ENCODE measurements at regions not wholly inside any gene's neighbourhood (a gene's known extent, or its start where the extent isn't known, plus 50 kb on each side); places are given as distances from the start of the nearest gene placed in this dataset.

DNA sequence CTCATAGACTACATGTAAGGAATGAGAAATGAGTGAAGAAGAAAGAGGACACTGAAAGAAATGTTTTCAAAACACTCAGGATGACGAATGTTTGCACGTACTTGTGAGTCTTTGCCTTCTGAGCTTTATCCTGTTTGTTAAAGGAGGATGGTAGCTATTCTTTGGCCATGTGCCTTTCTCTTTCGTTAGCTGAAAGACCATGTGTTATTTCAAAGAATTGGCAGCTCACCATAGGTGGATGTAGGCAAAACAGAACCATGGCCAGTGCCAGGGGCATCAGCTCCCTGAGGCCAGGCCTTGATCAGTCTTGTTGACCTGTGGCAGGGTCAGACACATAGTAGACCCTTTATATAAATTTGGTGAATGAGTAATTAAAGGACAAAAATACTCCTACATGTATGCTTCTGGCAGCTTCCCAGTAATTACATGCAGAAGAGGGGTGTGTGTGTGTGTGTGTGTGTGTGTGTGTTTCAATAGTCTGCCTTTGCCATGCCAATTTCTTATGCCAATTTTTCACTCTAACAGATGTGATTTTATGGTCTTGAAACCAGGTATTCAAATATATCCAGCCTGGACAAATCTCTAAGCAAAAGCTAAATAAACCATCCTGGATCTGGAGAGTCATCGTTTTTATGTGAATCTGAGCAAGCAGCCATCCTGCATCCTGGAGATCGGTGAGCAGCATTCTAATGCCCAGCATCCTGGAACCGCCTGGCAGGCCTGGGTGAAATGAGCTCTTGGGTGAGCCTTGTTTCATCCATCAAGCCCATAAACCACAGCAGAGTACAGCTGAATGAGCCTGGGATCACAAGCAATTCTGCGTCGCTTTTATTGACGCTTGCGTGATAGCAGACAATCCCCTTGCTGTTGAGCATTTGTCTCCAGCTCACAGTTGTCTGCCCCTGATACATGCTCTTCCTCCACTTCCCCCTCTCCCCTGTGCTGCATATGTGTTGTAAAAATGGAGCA lies 475.4 kb downstream of the MED10 start:
- FAIRE-seq = no peak
- Histone ChIP-seq H3K27me3 (ENCODE audit: control insufficient read depth in 3 of 3, insufficient read depth in 3 of 3, low read length in 3 of 3) (peaks cover 0 to 2% (median 0%) of the 10 kb centered on the region in 3 donors), H3K4me1 (ENCODE audit: control insufficient read depth in 3 of 3, insufficient read depth in 2 of 3, low read depth in 1 of 3, low read length in 2 of 3) (no peaks in the 10 kb centered on the region), H3K27ac (ENCODE audit: low read depth in 1 of 3, low read length in 2 of 3) (no peak overlapping the region), H3K36me3 (ENCODE audit: control insufficient read depth in 3 of 3, insufficient read depth in 2 of 3, low read depth in 1 of 3, low read length in 3 of 3) (no peaks in the 10 kb centered on the region), H3K4me3 (ENCODE audit: low read depth in 1 of 3, low read length in 3 of 3) (no peak overlapping the region), H3K9me3 (ENCODE audit: control insufficient read depth in 2 of 2, insufficient read depth in 1 of 2, low read depth in 1 of 2, low read length in 1 of 2) (no peaks in the 10 kb centered on the region)
- 78 to 83% (median 82%) methylated on average over 10 of the region's 10 CpGs for WGBS, 3 donors
- no peak for DNase-seq

- WGBS, 3 donors = 81 to 89% (median 84%) methylated on average over 6 of the region's 6 CpGs
- FAIRE-seq = no peak
- DNase-seq = no peak
- Histone ChIP-seq H3K27me3 (ENCODE audit: control insufficient read depth in 3 of 3, insufficient read depth in 3 of 3, low read length in 3 of 3) (no peaks in the 10 kb centered on the region), H3K9me3 (ENCODE audit: control insufficient read depth in 2 of 2, insufficient read depth in 1 of 2, low read depth in 1 of 2, low read length in 1 of 2) (no peaks in the 10 kb centered on the region), H3K36me3 (ENCODE audit: control insufficient read depth in 3 of 3, insufficient read depth in 2 of 3, low read depth in 1 of 3, low read length in 3 of 3) (no peaks in the 10 kb centered on the region), H3K4me3 (ENCODE audit: low read depth in 1 of 3, low read length in 3 of 3) (no peak overlapping the region), H3K4me1 (ENCODE audit: control insufficient read depth in 3 of 3, insufficient read depth in 2 of 3, low read depth in 1 of 3, low read length in 2 of 3) (no peaks in the 10 kb centered on the region), H3K27ac (ENCODE audit: low read depth in 1 of 3, low read length in 2 of 3) (no peak overlapping the region)
Observed at GRCh38 chr5:5900350-5900749, 477.9 kb downstream of the ICE1 start.

GRCh38 chr5:5899716-5900115 lies 477.2 kb downstream of the ICE1 start:
- DNase-seq (no peak), FAIRE-seq (no peak)
- 73 to 83% (median 78%) methylated on average over 3 of the region's 3 CpGs for WGBS, 3 donors
- Histone ChIP-seq H3K4me3 (ENCODE audit: low read depth in 1 of 3, low read length in 3 of 3) (no peak overlapping the region), H3K9me3 (ENCODE audit: control insufficient read depth in 2 of 2, insufficient read depth in 1 of 2, low read depth in 1 of 2, low read length in 1 of 2) (no peaks in the 10 kb centered on the region), H3K36me3 (ENCODE audit: control insufficient read depth in 3 of 3, insufficient read depth in 2 of 3, low read depth in 1 of 3, low read length in 3 of 3) (no peaks in the 10 kb centered on the region), H3K27ac (ENCODE audit: low read depth in 1 of 3, low read length in 2 of 3) (no peak overlapping the region), H3K4me1 (ENCODE audit: control insufficient read depth in 3 of 3, insufficient read depth in 2 of 3, low read depth in 1 of 3, low read length in 2 of 3) (no peaks in the 10 kb centered on the region), H3K27me3 (ENCODE audit: control insufficient read depth in 3 of 3, insufficient read depth in 3 of 3, low read length in 3 of 3) (no peaks in the 10 kb centered on the region)

- 48 to 74% (median 71%) methylated on average over 1 of the region's 1 CpG for WGBS, 3 donors
- Histone ChIP-seq H3K4me3 (ENCODE audit: low read depth in 1 of 3, low read length in 3 of 3) (no peak overlapping the region), H3K4me1 (ENCODE audit: control insufficient read depth in 3 of 3, insufficient read depth in 2 of 3, low read depth in 1 of 3, low read length in 2 of 3) (no peaks in the 10 kb centered on the region), H3K9me3 (ENCODE audit: control insufficient read depth in 2 of 2, insufficient read depth in 1 of 2, low read depth in 1 of 2, low read length in 1 of 2) (no peaks in the 10 kb centered on the region), H3K27me3 (ENCODE audit: control insufficient read depth in 3 of 3, insufficient read depth in 3 of 3, low read length in 3 of 3) (peaks cover 0 to 4% (median 0%) of the 10 kb centered on the region in 3 donors), H3K27ac (ENCODE audit: low read depth in 1 of 3, low read length in 2 of 3) (no peak overlapping the region), H3K36me3 (ENCODE audit: control insufficient read depth in 3 of 3, insufficient read depth in 2 of 3, low read depth in 1 of 3, low read length in 3 of 3) (no peaks in the 10 kb centered on the region)
- no peak for DNase-seq
- no peak for FAIRE-seq
Observed at GRCh38 chr5:5888284-5888683, 465.8 kb downstream of the ICE1 start.

DNA sequence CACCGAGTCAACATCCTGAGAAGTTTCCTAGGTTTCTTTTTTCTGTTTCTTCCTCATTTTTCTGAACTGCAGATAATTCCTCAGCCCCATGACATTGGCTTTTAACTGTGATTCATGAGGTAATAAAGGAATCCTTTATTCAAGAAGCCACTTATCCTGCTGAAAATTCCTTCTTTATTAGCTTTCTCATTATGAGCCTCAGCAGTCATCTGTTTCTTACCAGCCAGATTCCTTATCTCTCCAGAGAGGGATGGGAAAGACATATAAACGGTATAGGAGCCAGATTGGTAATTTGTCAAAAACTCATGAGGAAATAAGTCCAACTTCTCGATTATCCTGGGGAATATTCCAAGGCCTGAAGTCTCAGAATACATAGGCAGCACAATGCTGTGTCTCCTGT lies 465.4 kb downstream of the ICE1 start:
- H3K27ac ChIP-seq (ENCODE audit: low read depth in 1 of 3, low read length in 2 of 3) = no peak overlapping the region
- WGBS, 3 donors = 47 to 56% (median 52%) methylated on average over 3 of the region's 3 CpGs
- H3K9me3 ChIP-seq (ENCODE audit: control insufficient read depth in 2 of 2, insufficient read depth in 1 of 2, low read depth in 1 of 2, low read length in 1 of 2) = no peaks in the 10 kb centered on the region
- FAIRE-seq = no peak
- DNase-seq = no peak
- no peak overlapping the region for H3K4me3 ChIP-seq (ENCODE audit: low read depth in 1 of 3, low read length in 3 of 3)
- H3K27me3 ChIP-seq (ENCODE audit: control insufficient read depth in 3 of 3, insufficient read depth in 3 of 3, low read length in 3 of 3) = peaks cover 0 to 4% (median 0%) of the 10 kb centered on the region in 3 donors
- H3K36me3 ChIP-seq (ENCODE audit: control insufficient read depth in 3 of 3, insufficient read depth in 2 of 3, low read depth in 1 of 3, low read length in 3 of 3) = no peaks in the 10 kb centered on the region
- H3K4me1 ChIP-seq (ENCODE audit: control insufficient read depth in 3 of 3, insufficient read depth in 2 of 3, low read depth in 1 of 3, low read length in 2 of 3) = no peaks in the 10 kb centered on the region

- H3K4me3 ChIP-seq (ENCODE audit: low read depth in 1 of 3, low read length in 3 of 3) = no peak overlapping the region
- DNase-seq (peak; percentile 25 to 26), FAIRE-seq (no peak)
- H3K27me3 ChIP-seq (ENCODE audit: control insufficient read depth in 3 of 3, insufficient read depth in 3 of 3, low read length in 3 of 3) = peaks cover 0 to 4% (median 0%) of the 10 kb centered on the region in 3 donors
- no peak overlapping the region for H3K27ac ChIP-seq (ENCODE audit: low read depth in 1 of 3, low read length in 2 of 3)
- no peaks in the 10 kb centered on the region for H3K36me3 ChIP-seq (ENCODE audit: control insufficient read depth in 3 of 3, insufficient read depth in 2 of 3, low read depth in 1 of 3, low read length in 3 of 3)
- H3K4me1 ChIP-seq (ENCODE audit: control insufficient read depth in 3 of 3, insufficient read depth in 2 of 3, low read depth in 1 of 3, low read length in 2 of 3) = no peaks in the 10 kb centered on the region
- WGBS, 3 donors = 15 to 23% (median 18%) methylated on average over 39 to 42 of the region's 42 CpGs
- H3K9me3 ChIP-seq (ENCODE audit: control insufficient read depth in 2 of 2, insufficient read depth in 1 of 2, low read depth in 1 of 2, low read length in 1 of 2) = no peaks in the 10 kb centered on the region
Observed at GRCh38 chr5:5886812-5887486, 464.5 kb downstream of the ICE1 start.

DNA sequence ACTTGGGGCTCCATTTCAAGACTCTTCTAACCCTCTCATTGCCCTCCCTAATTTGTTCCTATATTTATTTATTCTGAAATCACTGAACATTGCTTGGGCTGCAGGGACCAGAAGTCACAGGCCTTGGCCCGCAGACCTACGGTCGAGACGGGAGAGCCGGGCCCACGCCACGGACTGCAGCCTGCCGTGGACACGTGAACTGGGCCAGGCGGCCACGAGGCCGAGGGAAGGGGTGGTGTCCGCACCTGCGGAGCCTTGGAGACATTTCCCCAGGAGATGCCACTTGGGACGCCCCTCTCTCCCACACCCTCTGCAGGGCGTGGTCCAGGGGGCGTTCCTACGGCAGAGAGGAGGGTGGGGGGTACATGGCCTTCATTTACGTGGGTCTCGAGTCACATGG lies 463.9 kb downstream of the ICE1 start:
- Histone ChIP-seq H3K4me3 (ENCODE audit: low read depth in 1 of 3, low read length in 3 of 3) (no peak overlapping the region), H3K36me3 (ENCODE audit: control insufficient read depth in 3 of 3, insufficient read depth in 2 of 3, low read depth in 1 of 3, low read length in 3 of 3) (no peaks in the 10 kb centered on the region), H3K9me3 (ENCODE audit: control insufficient read depth in 2 of 2, insufficient read depth in 1 of 2, low read depth in 1 of 2, low read length in 1 of 2) (no peaks in the 10 kb centered on the region), H3K27ac (ENCODE audit: low read depth in 1 of 3, low read length in 2 of 3) (no peak overlapping the region), H3K4me1 (ENCODE audit: control insufficient read depth in 3 of 3, insufficient read depth in 2 of 3, low read depth in 1 of 3, low read length in 2 of 3) (no peaks in the 10 kb centered on the region), H3K27me3 (ENCODE audit: control insufficient read depth in 3 of 3, insufficient read depth in 3 of 3, low read length in 3 of 3) (peaks cover 0 to 4% (median 0%) of the 10 kb centered on the region in 3 donors)
- WGBS, 3 donors = 81 to 88% (median 85%) methylated on average over 20 of the region's 20 CpGs
- DNase-seq = no peak
- no peak for FAIRE-seq

- peaks cover 0 to 4% (median 0%) of the 10 kb centered on the region in 3 donors for H3K27me3 ChIP-seq (ENCODE audit: control insufficient read depth in 3 of 3, insufficient read depth in 3 of 3, low read length in 3 of 3)
Observed at GRCh38 chr5:5885782-5886181, 463.3 kb downstream of the ICE1 start.

More at GRCh38 chr5:5885782-5886181, 463.3 kb downstream of the ICE1 start:
- H3K4me1 ChIP-seq (ENCODE audit: control insufficient read depth in 3 of 3, insufficient read depth in 2 of 3, low read depth in 1 of 3, low read length in 2 of 3) = no peaks in the 10 kb centered on the region
- DNase-seq (no peak), FAIRE-seq (no peak)
- no peaks in the 10 kb centered on the region for H3K36me3 ChIP-seq (ENCODE audit: control insufficient read depth in 3 of 3, insufficient read depth in 2 of 3, low read depth in 1 of 3, low read length in 3 of 3)
- WGBS, 3 donors = 79 to 84% (median 83%) methylated on average over 8 of the region's 8 CpGs
- no peak overlapping the region for H3K4me3 ChIP-seq (ENCODE audit: low read depth in 1 of 3, low read length in 3 of 3)
- H3K9me3 ChIP-seq (ENCODE audit: control insufficient read depth in 2 of 2, insufficient read depth in 1 of 2, low read depth in 1 of 2, low read length in 1 of 2) = no peaks in the 10 kb centered on the region
- H3K27ac ChIP-seq (ENCODE audit: low read depth in 1 of 3, low read length in 2 of 3) = no peak overlapping the region

Data from small intestine (tissue), 7 donors.